ENCODE measurements at regions not wholly inside any gene's neighbourhood (a gene's known extent, or its start where the extent isn't known, plus 50 kb on each side); places are given as distances from the start of the nearest gene placed in this dataset.

DNA sequence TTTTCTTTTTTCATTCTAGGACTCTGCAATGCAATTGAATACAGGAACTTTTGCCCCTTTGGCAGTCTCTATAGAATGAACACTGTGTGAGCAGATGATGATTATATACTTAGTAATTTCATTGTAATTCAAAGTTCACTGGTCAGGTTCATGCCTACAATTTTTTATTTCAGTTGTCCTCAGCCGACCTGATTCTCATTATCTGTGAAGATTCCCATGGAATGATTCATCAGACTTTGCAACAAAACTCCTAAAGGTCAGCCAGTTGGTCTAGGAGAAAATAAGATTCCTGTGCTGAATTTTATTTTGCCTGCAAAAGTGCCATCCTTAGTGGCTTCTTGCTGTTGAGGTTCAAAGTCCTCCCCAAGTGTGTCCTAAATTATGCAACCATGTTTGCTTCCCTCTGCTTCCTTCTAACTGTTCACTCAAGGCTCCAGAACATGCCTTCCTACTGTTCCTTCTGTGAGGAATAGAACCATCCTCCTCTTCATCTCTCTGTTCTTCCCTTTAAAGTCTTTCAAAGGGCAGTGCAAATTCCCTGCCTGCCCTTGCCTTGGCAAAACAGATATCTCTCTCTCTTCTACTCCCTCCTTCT, 194.2 kb upstream of the CNR1 start:
- Histone ChIP-seq H2AFZ (ENCODE audit: low read depth, low read length) (no peak overlapping the region), H3K4me1 (ENCODE audit: insufficient read depth, low read length) (no peaks in the 10 kb centered on the region), H3K9me3 (ENCODE audit: insufficient read depth, low read length, severe bottlenecking) (no peaks in the 10 kb centered on the region), H3K79me2 (ENCODE audit: insufficient read depth, low read length) (no peaks in the 10 kb centered on the region), H3K27ac (ENCODE audit: low read length) (no peak overlapping the region), H4K20me1 (ENCODE audit: insufficient read depth, low read length) (no peaks in the 10 kb centered on the region), H3K27me3 (ENCODE audit: insufficient read depth, low read length, poor library complexity) (no peaks in the 10 kb centered on the region), H3K4me3 (ENCODE audit: low read depth in 1 of 2, low read length in 2 of 2) (no peak overlapping the region), H3K4me2 (ENCODE audit: insufficient read depth, low read length) (no peak overlapping the region), H3K36me3 (ENCODE audit: insufficient read depth, low read length) (no peaks in the 10 kb centered on the region), H3K9ac (ENCODE audit: low read depth, low read length) (no peak overlapping the region)
- no peak for DNase-seq
- ATAC-seq (ENCODE audit: insufficient read depth, low read depth) = no peak
- TF ChIP-seq CTCF (IDR thresholded peaks at IDR 0.05; ENCODE audit: borderline replicate concordance, extremely low read depth, low read length, poor library complexity, severe bottlenecking) (no peak), EZH2 (IDR thresholded peaks at IDR 0.05; ENCODE audit: borderline replicate concordance, low read depth, low read length, severe bottlenecking) (no peak)

GRCh38 chr6:88359530-88360202, 193.5 kb upstream of the CNR1 start:
- Histone ChIP-seq H3K27me3 (ENCODE audit: insufficient read depth, low read length, poor library complexity) (no peaks in the 10 kb centered on the region), H3K36me3 (ENCODE audit: insufficient read depth, low read length) (no peaks in the 10 kb centered on the region), H3K79me2 (ENCODE audit: insufficient read depth, low read length) (no peaks in the 10 kb centered on the region), H3K9ac (ENCODE audit: low read depth, low read length) (no peak overlapping the region), H3K4me2 (ENCODE audit: insufficient read depth, low read length) (no peak overlapping the region), H3K4me3 (ENCODE audit: low read depth in 1 of 2, low read length in 2 of 2) (no peak overlapping the region), H3K9me3 (ENCODE audit: insufficient read depth, low read length, severe bottlenecking) (no peaks in the 10 kb centered on the region), H3K27ac (ENCODE audit: low read length) (no peak overlapping the region), H3K4me1 (ENCODE audit: insufficient read depth, low read length) (no peaks in the 10 kb centered on the region), H2AFZ (ENCODE audit: low read depth, low read length) (no peak overlapping the region), H4K20me1 (ENCODE audit: insufficient read depth, low read length) (no peaks in the 10 kb centered on the region)
- ATAC-seq (ENCODE audit: insufficient read depth, low read depth) (no peak), DNase-seq (no peak)
- no peak for TF ChIP-seq CTCF (IDR thresholded peaks at IDR 0.05; ENCODE audit: borderline replicate concordance, extremely low read depth, low read length, poor library complexity, severe bottlenecking)
- no peak for TF ChIP-seq EZH2 (IDR thresholded peaks at IDR 0.05; ENCODE audit: borderline replicate concordance, low read depth, low read length, severe bottlenecking)

DNA sequence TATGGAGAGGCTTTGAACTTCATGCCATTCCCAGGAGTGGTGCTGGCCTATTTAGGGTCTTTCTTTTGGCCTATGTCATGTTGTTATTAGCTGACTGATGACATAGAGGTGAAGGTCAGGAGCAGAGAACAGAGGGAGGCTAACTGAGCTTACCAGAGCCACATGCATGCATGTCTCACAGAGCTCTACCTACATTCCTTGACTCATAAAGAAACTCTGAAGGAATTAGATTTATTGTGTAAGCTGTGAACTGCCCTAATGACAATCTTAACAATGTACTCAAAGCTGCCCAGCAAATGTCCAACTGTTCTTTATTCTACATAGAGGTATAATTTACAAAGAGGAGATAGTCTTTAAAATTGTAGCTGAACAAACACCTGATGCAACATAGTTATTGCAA, 192.7 kb upstream of the CNR1 start:
- H3K4me1 ChIP-seq (ENCODE audit: insufficient read depth, low read length) = no peaks in the 10 kb centered on the region
- no peaks in the 10 kb centered on the region for H3K36me3 ChIP-seq (ENCODE audit: insufficient read depth, low read length)
- TF ChIP-seq EZH2 (IDR thresholded peaks at IDR 0.05; ENCODE audit: borderline replicate concordance, low read depth, low read length, severe bottlenecking) (no peak), CTCF (IDR thresholded peaks at IDR 0.05; ENCODE audit: borderline replicate concordance, extremely low read depth, low read length, poor library complexity, severe bottlenecking) (no peak)
- H3K27ac ChIP-seq (ENCODE audit: low read length) = no peak overlapping the region
- H3K4me2 ChIP-seq (ENCODE audit: insufficient read depth, low read length) = no peak overlapping the region
- H4K20me1 ChIP-seq (ENCODE audit: insufficient read depth, low read length) = no peaks in the 10 kb centered on the region
- H3K27me3 ChIP-seq (ENCODE audit: insufficient read depth, low read length, poor library complexity) = no peaks in the 10 kb centered on the region
- no peak overlapping the region for H3K9ac ChIP-seq (ENCODE audit: low read depth, low read length)
- no peaks in the 10 kb centered on the region for H3K9me3 ChIP-seq (ENCODE audit: insufficient read depth, low read length, severe bottlenecking)
- H3K79me2 ChIP-seq (ENCODE audit: insufficient read depth, low read length) = no peaks in the 10 kb centered on the region
- ATAC-seq (ENCODE audit: insufficient read depth, low read depth) (no peak), DNase-seq (no peak)
- H3K4me3 ChIP-seq (ENCODE audit: low read depth in 1 of 2, low read length in 2 of 2) = no peak overlapping the region
- H2AFZ ChIP-seq (ENCODE audit: low read depth, low read length) = no peak overlapping the region

Data from DND-41 (cell line).